Embryonic facial prominence (tissue), 1 donor: ENCODE measurements at regions not wholly inside any gene's neighbourhood (a gene's known extent, or its start where the extent isn't known, plus 50 kb on each side); places are given as distances from the start of the nearest gene placed in this dataset.
"Not testable (repeated sequence)": the region's sequence is repeated elsewhere in the genome, so short reads cannot be mapped to it uniquely, and the experiment has no call there.

Experiments used
- DNase-seq: peaks from one replicate; pipeline ENCODE4 v3.0.0-alpha.2; 2016; ENCODE audit errors: extremely low spot score

- DNase-seq: no peak
Measured at GRCh38 chr1:195756109-195756508, 852.1 kb downstream of the KCNT2 start.

- no peak for DNase-seq
Measured at GRCh38 chr1:195754874-195755273, 853.4 kb downstream of the KCNT2 start.

DNA sequence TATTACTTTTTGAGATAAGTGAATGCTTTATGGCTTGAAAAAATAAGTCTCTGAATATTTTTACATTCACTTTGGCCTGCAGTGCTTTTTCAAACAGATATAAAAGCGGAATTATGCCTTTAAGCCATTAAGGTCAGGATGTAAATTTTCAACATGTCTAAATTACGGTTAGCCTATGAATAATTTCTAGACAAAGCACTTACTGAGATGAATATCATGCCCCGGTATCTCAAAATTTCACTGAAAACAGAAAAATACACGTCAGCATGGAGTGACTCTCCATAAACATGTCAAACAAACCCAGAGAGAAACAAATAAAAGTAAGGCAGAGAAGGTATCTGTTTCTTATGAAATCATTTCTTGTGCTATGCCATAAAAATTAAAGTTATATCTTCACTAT lies 853.9 kb downstream of the KCNT2 start:
- DNase-seq: no peak

DNA sequence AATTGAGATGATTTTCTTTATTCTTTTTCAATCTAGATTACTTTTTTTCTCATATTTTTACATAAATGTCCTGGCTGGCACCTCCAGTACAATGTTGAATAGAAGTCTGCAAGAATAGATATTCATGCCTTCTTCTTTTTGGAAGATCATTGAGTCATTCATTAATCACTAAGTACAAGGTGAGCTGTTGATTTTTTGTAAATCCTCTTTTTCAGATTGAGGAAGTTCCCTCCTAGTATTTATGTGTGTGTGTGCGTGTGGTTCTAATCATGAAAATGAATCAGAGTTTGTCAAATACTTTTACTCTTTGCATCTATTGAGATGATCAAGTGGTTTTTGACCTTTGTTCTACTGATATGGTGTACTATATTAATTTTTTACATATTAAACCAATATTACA lies 859.3 kb downstream of the KCNT2 start:
- DNase-seq: no peak

DNA sequence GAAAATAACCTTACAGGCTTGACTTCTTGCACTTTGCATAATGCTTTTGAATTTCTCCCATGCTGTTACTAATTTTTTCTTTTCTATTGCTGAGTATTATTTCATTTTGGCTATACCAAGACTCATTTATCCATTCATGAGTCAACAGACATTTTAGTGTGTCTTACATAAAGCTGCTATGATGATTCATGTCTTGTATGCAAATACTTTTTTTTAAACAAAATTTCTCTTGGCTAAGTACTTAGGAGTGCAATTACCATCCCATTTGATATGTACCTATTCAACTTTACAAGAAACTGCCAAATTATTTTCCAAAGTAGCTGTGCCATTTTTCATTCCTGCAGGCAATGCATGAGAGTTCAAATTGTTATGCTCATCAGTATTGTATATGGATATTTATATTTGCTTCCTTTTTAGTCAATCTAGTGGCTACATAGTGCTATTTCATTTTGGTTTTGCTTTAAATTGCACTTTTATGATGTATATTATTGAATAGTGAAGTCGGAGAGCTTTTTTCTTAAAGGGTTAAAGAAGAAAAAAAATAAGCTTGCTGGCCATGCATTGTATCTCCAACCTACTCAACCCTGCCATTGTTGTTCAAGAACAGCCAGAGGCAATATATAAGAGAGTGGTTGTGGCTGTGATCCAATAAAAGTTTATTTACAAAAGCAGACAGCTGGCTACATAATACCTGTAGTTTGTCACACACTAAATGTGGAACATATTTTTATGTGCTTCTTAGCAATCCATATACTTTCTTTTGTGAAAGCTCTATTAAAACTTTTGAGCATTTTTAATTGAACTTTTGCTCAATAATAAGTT lies 862.8 kb downstream of the KCNT2 start:
- DNase-seq: no peak

DNA sequence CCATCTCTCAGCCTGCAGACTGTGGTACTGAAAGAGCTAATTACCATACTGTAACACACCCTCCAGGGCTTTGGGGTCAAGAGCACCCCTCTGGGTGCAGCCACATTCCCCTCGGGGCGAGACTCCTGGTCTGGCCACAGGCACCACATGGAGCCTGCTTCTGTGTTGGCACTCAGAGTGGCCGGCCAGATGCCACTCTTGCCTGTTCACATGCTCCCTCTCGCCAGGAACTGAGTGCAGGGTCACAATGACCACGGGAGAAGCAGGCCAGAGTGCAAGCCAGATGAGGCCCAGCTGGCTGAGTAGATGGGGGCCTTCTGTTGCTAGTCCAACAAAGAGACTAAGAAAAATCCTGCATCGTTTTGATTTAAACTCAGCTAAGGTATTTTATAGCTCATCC lies 864.0 kb downstream of the KCNT2 start:
- no peak for DNase-seq

- DNase-seq: no peak
Measured at GRCh38 chr1:195740862-195741261, 867.4 kb downstream of the KCNT2 start.

GRCh38 chr1:195738966-195739650 lies 869.1 kb downstream of the KCNT2 start:
- no peak for DNase-seq

DNA sequence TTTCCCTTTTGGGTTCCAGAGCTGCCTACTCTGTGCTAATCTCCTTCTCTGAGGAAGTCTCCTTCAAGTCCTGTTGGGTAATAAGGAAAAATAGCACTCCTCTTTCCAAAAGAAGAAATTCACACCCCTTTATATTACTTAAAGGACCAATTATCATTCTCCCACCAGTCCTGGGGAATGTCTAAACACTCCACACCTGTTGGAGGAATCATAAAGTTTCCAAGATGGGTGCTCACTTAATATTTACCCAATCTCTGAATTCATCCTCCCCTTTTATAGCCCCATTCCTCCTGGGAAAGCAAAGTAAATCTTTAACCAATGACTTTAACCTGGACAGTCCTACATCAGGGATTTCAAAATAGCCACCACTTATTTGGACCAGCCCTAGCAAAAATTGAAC lies 873.1 kb downstream of the KCNT2 start:
- no peak for DNase-seq

DNA sequence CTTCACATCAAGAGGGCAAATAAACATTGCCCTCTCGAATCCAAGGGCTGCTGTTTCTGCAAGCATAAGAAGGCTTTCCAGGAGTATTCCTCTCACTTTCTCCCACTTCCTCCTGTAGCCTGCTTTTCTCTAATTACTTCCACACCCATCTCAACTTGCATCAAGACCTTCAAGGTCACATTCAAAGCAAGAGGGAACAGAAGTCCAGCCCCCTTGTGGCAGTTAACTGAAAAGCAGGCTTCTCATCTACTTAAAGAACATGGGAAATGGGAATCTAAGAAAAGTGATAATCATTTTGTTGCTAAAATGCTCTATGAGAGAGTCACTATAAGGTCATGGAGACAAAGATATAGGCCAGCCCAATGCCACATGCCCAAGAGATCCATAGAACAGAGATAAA lies 874.4 kb downstream of the KCNT2 start:
- no peak for DNase-seq

DNA sequence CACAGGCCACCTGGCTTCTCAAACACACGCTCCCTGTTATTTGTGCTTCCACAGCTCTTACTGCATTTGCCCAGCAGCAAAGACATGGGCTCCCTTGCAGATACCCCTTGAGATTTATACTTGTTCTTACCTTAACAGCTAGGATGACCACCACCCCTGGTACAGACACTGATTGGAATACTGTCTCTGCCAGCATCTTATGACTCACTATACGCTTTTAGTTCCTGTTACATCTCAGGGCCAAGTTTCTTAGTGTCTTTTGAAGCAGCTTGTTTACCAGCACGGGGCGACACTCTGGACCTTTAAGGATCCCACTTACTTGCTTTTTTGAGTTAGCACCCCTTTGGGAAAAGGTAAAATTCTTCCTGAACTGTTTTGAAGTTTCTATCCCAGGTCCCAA lies 874.8 kb downstream of the KCNT2 start:
- no peak for DNase-seq

DNA sequence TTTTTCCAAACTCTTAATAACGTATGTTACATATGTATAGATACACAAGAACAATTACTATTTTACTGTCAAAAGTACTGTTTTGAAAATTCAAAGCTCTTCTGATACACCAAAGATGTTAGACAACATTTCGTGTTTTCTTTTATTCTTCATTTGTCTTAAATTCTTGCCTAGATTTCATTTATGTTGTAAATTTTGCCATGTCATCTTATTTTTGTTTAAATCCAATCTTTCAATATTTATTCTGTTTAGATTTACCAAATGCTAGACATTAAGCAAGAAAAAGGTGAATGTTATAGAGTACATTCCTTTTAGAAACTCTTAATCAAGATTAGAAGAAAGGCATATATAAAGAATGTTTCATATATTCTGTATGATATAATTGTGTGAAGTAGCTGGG lies 876.9 kb downstream of the KCNT2 start:
- DNase-seq: no peak

GRCh38 chr1:195723796-195724194 lies 884.4 kb downstream of the KCNT2 start:
- DNase-seq: no peak

GRCh38 chr1:195722852-195723795 lies 885.1 kb downstream of the KCNT2 start:
- DNase-seq: not testable (repeated sequence)

DNA sequence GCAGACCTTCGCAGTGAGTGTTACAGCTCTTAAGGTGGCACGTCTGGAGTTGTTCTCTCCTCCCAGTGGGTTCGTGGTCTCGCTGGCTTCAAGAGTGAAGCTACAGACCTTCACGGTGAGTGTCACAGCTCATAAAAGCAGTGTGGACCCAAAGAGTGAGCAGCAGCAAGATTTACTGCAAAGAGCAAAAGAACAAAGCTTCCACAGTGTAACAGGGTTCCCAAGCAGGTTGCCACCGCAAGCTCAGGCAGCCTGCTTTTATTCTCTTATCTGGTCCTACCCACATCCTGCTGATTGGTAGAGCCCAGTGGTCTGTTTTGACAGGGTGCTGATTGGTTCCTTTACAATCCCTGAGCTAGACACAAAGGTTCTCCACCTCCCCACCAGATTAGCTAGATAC lies 886.1 kb downstream of the KCNT2 start:
- DNase-seq: not testable (repeated sequence)

- DNase-seq: no peak
Measured at GRCh38 chr1:195721210-195721971, 886.8 kb downstream of the KCNT2 start.

DNA sequence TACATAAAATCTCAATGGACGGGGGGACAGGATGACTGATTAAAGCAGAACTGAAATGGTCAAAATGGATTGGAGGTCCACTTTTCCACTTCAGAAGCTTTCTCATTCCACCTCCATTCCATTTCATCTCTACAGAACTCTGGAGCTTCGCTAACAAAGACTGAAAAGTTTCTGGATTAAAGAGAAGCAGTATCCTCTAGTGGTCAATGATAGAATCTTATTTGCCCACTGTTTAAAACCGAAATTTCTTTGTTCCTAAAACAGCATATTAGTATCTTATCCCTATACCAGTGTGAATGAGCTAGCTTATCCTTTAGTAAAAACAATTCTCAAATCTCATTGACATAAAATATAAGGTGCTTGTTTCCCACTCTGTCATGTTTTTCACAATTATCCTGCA lies 890.6 kb downstream of the KCNT2 start:
- DNase-seq: no peak

- DNase-seq: no peak
Measured at GRCh38 chr1:195715652-195716051, 892.6 kb downstream of the KCNT2 start.

GRCh38 chr1:195714248-195714647 lies 894.0 kb downstream of the KCNT2 start:
- no peak for DNase-seq

DNA sequence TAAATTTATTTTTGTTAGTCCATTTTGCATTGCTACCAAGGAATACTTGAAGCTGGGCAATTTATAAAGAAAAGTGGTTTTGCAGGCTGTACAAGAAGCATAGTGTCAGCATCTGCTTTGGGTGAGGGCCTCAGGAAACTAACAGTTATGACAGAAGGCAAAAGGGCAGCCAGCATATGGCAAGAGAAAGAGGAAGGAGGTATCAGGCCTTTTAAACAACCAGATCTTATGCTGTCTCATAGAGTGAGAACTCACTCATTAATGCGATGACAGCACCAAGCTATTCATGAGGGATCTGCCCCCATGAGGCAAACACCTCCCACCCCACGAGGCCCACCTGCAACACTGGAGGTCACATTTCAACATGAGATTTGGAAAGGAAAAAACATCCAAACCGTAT lies 898.4 kb downstream of the KCNT2 start:
- no peak for DNase-seq

DNA sequence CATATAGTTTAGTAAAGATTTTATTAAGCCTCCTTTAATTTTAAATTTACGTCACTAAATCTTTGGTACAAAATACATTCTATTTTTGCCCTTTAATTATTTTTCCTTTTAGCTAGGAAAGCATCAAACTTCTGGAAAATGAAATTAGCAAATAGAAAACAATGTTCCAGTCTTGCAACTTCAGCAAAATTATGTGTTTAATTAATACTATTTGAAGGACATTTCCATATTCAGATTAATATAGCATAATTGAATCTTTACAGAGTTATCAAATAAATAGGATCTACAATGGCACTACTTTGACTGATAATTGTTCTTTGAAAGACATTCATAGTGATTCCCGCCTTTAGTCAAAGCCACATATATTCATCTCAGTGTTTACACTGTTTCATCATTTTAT lies 904.2 kb downstream of the KCNT2 start:
- DNase-seq: no peak

GRCh38 chr1:195701149-195701548 lies 907.1 kb downstream of the KCNT2 start:
- no peak for DNase-seq
